ENCODE measurements at regions not wholly inside any gene's neighbourhood (a gene's known extent, or its start where the extent isn't known, plus 50 kb on each side); places are given as distances from the start of the nearest gene placed in this dataset.

DNA sequence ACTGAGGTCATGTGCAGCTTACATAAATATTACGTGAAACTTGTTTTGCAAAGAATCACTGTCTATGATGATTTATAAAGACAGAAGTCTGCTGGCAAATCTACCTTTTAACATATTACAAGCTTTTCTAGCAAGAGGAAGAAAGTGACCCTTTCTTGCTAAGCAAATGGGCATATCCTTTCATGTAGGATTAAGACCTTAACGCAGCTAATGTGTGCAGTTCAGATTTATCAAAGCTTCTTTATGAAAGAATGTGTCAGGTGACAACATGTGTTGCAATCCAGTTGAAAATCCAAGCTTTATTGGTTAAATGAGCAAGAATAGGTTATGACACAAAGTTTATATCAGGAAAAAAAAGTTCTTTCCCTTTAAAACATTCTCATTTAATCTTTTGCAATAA, 115.6 kb upstream of the NBEA start:
- Mint-ChIP-seq H3K36me3 (no peaks in the 10 kb centered on the region), H3K4me1 (no peaks in the 10 kb centered on the region), H3K27me3 (no peaks in the 10 kb centered on the region), H3K9me3 (no peaks in the 10 kb centered on the region), H3K4me3 (no peak overlapping the region), H3K27ac (no peak overlapping the region)
- no peak for DNase-seq

DNA sequence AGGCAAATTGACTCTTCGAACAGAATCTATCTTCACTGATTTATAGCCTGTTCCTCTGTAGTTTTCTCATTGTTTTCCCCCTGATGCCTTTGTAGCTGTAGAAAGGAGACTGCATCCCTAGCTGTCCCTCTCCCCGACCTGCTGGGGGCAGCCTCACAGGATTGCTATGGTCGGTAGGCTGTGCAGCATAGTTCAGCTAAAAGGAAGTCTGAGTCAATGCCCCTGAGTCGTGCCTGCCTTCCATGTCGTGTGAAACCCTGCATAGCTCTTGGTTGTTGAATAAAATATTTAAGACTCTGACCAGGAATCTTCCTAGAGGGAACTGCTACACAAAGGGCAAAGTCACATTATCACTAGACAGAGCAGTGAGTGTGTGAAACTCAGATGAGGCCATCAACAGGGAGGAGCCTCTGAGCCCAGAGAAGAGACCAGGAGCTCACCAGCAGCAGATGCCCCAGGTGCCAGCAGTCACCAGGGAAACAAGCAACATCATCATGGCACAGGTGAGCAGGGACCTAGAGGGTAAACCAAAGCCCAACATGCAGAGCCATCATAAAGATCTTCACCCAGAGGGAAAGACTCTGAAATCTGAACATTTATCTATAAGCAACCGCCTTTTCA, 108.4 kb upstream of the NBEA start:
- no peaks in the 10 kb centered on the region for H3K4me1 Mint-ChIP-seq
- no peak for DNase-seq
- no peak overlapping the region for H3K27ac Mint-ChIP-seq
- H3K36me3 Mint-ChIP-seq = no peaks in the 10 kb centered on the region
- H3K9me3 Mint-ChIP-seq = peaks cover 2% of the 10 kb centered on the region
- no peak overlapping the region for H3K4me3 Mint-ChIP-seq
- H3K27me3 Mint-ChIP-seq = peaks cover 9% of the 10 kb centered on the region

GRCh38 chr13:34842466-34842865, 99.6 kb upstream of the NBEA start:
- no peaks in the 10 kb centered on the region for H3K4me1 Mint-ChIP-seq
- H3K36me3 Mint-ChIP-seq = no peaks in the 10 kb centered on the region
- H3K27me3 Mint-ChIP-seq = peaks cover 20% of the 10 kb centered on the region
- H3K27ac Mint-ChIP-seq = no peak overlapping the region
- no peak overlapping the region for H3K4me3 Mint-ChIP-seq
- no peaks in the 10 kb centered on the region for H3K9me3 Mint-ChIP-seq
- DNase-seq = no peak

DNA sequence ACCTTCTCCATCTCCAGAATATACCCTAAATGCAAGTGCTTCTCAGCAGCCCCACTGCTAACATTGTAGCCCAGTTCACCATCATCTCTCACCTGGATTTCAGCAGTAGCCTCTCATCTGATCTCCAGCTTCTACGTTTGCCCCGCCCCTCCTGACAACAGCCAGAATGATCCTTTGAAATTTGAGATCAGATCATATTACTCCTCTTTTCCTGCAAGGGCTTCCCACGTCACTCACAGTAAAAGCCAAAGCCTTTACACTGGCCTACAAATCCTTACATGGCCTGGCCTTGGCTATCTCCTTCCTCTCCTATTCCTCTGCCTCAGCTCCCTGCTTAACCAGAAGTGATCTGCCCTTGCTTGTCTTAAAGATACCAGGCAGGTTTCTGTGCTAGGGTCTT, 94.3 kb upstream of the NBEA start:
- H3K9me3 Mint-ChIP-seq = no peaks in the 10 kb centered on the region
- no peaks in the 10 kb centered on the region for H3K4me1 Mint-ChIP-seq
- H3K27me3 Mint-ChIP-seq = peaks cover 4% of the 10 kb centered on the region
- H3K4me3 Mint-ChIP-seq = no peak overlapping the region
- no peak for DNase-seq
- no peak overlapping the region for H3K27ac Mint-ChIP-seq
- H3K36me3 Mint-ChIP-seq = no peaks in the 10 kb centered on the region

DNA sequence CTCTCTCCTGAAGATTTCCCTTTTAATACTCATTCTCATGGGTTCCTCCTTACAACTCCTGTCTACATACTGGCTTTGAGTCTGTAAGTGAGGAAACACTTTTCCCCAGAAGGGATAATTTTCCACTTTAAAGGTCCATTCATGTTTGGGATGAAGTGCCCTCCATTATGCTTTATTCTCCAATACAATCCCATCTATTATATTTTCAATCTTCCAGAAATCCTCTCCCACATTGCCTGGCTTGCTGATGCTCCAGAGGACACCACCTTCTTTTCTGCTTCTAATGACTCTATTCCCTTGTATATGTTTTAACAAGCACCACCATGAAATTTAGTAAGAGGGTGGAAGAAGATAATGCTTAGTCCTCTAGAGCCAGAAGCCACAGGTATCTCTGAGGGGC, 92.7 kb upstream of the NBEA start:
- Mint-ChIP-seq H3K4me1 (no peaks in the 10 kb centered on the region), H3K36me3 (no peaks in the 10 kb centered on the region), H3K27me3 (peaks cover 4% of the 10 kb centered on the region), H3K27ac (no peak overlapping the region), H3K4me3 (no peak overlapping the region), H3K9me3 (no peaks in the 10 kb centered on the region)
- no peak for DNase-seq

DNA sequence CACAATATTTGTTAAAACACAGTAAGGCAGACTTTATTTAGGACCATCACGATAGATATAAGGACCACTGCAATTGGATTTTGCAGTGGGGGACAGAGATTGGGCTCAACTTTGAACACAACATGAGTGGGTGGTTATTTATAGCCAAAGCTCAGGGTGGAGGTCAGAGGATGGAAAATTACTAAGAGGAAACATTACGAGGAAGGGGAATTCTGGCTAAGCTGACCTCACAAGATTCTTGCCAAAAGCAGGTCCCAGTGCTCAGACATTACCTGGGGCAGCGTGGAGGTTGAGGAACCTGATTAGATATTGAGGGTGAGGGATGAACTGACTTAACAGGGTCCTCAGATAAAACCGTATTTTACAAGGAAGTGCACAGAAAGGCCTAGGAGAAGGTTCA, 88.9 kb upstream of the NBEA start:
- no peaks in the 10 kb centered on the region for H3K36me3 Mint-ChIP-seq

GRCh38 chr13:34857558-34858325, 84.3 kb upstream of the NBEA start:
- Mint-ChIP-seq H3K4me3 (no peak overlapping the region), H3K4me1 (no peaks in the 10 kb centered on the region), H3K36me3 (no peaks in the 10 kb centered on the region), H3K27me3 (no peaks in the 10 kb centered on the region), H3K9me3 (no peaks in the 10 kb centered on the region), H3K27ac (no peak overlapping the region)
- no peak for DNase-seq

More for the DNA sequence above, 88.9 kb upstream of the NBEA start:
- Mint-ChIP-seq H3K4me1 (no peaks in the 10 kb centered on the region), H3K4me3 (no peak overlapping the region), H3K27me3 (no peaks in the 10 kb centered on the region), H3K9me3 (no peaks in the 10 kb centered on the region), H3K27ac (no peak overlapping the region)
- no peak for DNase-seq

GRCh38 chr13:34862311-34862710, 79.8 kb upstream of the NBEA start:
- no peaks in the 10 kb centered on the region for H3K4me1 Mint-ChIP-seq
- peaks cover 5% of the 10 kb centered on the region for H3K27me3 Mint-ChIP-seq
- H3K36me3 Mint-ChIP-seq = no peaks in the 10 kb centered on the region
- no peak overlapping the region for H3K27ac Mint-ChIP-seq
- DNase-seq = no peak
- no peaks in the 10 kb centered on the region for H3K9me3 Mint-ChIP-seq
- H3K4me3 Mint-ChIP-seq = no peak overlapping the region

DNA sequence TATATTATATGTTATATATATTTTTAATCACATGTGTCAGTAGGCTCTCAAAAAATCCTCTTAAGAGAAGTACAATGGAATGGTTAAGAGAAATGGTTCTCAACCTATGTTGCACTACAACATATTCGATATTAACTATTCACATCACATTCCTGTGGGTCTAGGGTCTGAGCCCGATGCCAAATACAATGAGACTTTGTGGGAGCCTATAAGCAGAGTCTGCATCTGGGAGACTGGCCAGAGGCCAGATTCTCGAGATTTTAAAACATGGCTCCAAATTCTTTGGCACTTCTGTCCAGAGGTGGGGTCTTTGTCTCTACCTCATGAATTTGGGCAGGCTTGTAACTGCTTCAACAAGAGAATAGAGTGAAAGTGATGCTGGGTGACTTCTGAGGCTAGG, 79.4 kb upstream of the NBEA start:
- no peak overlapping the region for H3K27ac Mint-ChIP-seq
- H3K4me1 Mint-ChIP-seq = no peaks in the 10 kb centered on the region
- no peaks in the 10 kb centered on the region for H3K36me3 Mint-ChIP-seq
- no peaks in the 10 kb centered on the region for H3K9me3 Mint-ChIP-seq
- H3K4me3 Mint-ChIP-seq = no peak overlapping the region
- peaks cover 5% of the 10 kb centered on the region for H3K27me3 Mint-ChIP-seq
- DNase-seq = no peak

- Mint-ChIP-seq H3K27ac (no peak overlapping the region), H3K4me3 (no peak overlapping the region), H3K4me1 (no peaks in the 10 kb centered on the region), H3K36me3 (no peaks in the 10 kb centered on the region), H3K9me3 (no peaks in the 10 kb centered on the region), H3K27me3 (peaks cover 12% of the 10 kb centered on the region)
- DNase-seq = no peak
Measured at GRCh38 chr13:34863360-34864135, 78.5 kb upstream of the NBEA start.

DNA sequence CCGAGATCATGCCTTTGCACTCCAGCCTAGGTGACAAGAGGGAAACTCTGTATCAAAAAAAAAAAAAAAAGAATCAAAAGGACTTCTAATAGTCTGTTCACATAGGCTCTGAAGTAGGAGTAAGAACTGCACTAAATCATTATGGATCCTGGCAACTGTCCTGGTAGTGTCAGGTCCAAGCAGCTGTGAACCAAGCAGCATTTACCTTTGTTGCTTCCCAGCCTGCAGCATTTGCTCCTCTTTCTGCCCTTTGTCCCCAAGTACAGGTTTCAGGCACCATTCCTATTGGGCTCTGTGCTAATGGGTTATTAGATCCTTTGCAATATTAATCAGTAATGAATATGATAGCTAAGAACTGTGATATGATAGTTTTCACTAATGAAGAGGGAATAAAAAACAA, 77.4 kb upstream of the NBEA start:
- H3K27ac Mint-ChIP-seq = no peak overlapping the region
- no peaks in the 10 kb centered on the region for H3K36me3 Mint-ChIP-seq
- H3K27me3 Mint-ChIP-seq = peaks cover 16% of the 10 kb centered on the region
- no peaks in the 10 kb centered on the region for H3K4me1 Mint-ChIP-seq
- H3K4me3 Mint-ChIP-seq = no peak overlapping the region
- no peaks in the 10 kb centered on the region for H3K9me3 Mint-ChIP-seq
- no peak for DNase-seq

GRCh38 chr13:34867590-34867989, 74.5 kb upstream of the NBEA start:
- Mint-ChIP-seq H3K9me3 (no peaks in the 10 kb centered on the region), H3K4me3 (no peak overlapping the region), H3K27ac (no peak overlapping the region), H3K4me1 (no peaks in the 10 kb centered on the region), H3K36me3 (no peaks in the 10 kb centered on the region), H3K27me3 (peaks cover 16% of the 10 kb centered on the region)
- DNase-seq = no peak

- Mint-ChIP-seq H3K9me3 (no peaks in the 10 kb centered on the region), H3K27ac (no peak overlapping the region), H3K4me3 (no peak overlapping the region), H3K4me1 (no peaks in the 10 kb centered on the region), H3K27me3 (peaks cover 16% of the 10 kb centered on the region), H3K36me3 (no peaks in the 10 kb centered on the region)
- DNase-seq = no peak
Measured at GRCh38 chr13:34868733-34869132, 73.3 kb upstream of the NBEA start.

- peaks cover 16% of the 10 kb centered on the region for H3K27me3 Mint-ChIP-seq
- no peak overlapping the region for H3K4me3 Mint-ChIP-seq
- DNase-seq = no peak
Measured at GRCh38 chr13:34869696-34870095, 72.4 kb upstream of the NBEA start.

DNA sequence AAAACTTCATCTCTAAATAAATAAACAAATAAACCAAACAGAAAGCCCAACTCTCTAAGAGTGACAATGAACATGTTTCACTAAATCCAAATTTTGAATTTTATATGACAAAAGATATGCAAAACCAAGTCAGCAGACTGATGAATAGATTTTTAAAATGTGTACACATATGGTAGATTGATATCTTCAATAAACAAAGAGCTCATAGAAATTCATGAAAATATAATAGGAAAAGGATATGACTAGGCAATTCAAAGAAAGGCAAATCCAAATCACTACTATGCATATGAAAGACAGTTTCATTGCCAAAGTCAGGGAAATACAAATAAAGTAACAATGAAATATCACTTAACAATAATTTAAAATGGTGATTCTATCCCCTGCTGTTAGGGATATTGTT, 63.7 kb upstream of the NBEA start:
- Mint-ChIP-seq H3K27me3 (peaks cover 23% of the 10 kb centered on the region), H3K27ac (no peak overlapping the region), H3K4me1 (no peaks in the 10 kb centered on the region), H3K36me3 (no peaks in the 10 kb centered on the region), H3K9me3 (no peaks in the 10 kb centered on the region), H3K4me3 (no peak overlapping the region)
- DNase-seq = no peak

More at GRCh38 chr13:34869696-34870095, 72.4 kb upstream of the NBEA start:
- Mint-ChIP-seq H3K36me3 (no peaks in the 10 kb centered on the region), H3K27ac (no peak overlapping the region), H3K4me1 (no peaks in the 10 kb centered on the region), H3K9me3 (no peaks in the 10 kb centered on the region)
